CD4-positive, alpha-beta T cell (primary cell): ENCODE measurements at regions not wholly inside any gene's neighbourhood (a gene's known extent, or its start where the extent isn't known, plus 50 kb on each side); places are given as distances from the start of the nearest gene placed in this dataset.

Experiments used
- ATAC-seq: fragments of 200-7000 bp; cut with Tn5 transposase; one replicate; pipeline ENCODE4 v1.10.0; 2022; ENCODE audit warnings: mild to moderate bottlenecking; ENCODE audit not compliant: poor library complexity
- CTCF ChIA-PET: fragments of 350-600 bp; sonication (Branson Sonifier 250); formaldehyde crosslinking; loops from one replicate; lab custom pipeline; 2021; ENCODE audit warnings: antibody characterized with exemption, inconsistent platforms; lab: Charles Lee
- POLR2A ChIA-PET: fragments of 350-600 bp; sonication (Branson Sonifier 250); formaldehyde crosslinking; loops from one replicate; lab custom pipeline; 2021; ENCODE audit warnings: antibody characterized with exemption, inconsistent platforms; lab: Charles Lee
- DNase-seq, 14 experiments: peaks; one replicate each; pipeline ENCODE4 v3.0.0-alpha.2; 2013 to 2020; ENCODE audit warnings: mixed read lengths in 2 of 14
- H3K27ac ChIP-seq, 2 donors: one replicate each; pipeline versions ENCODE4 v1.5.1 to v1.7.0; 2013; ENCODE audit warnings: low read length in 2 of 2, low read depth in 1 of 2, mild to moderate bottlenecking in 1 of 2
- H3K27me3 ChIP-seq, 2 experiments: 1 replicate in 1 of 2; 2 replicates in 1 of 2; pipeline versions ENCODE4 v1.6.1 to v1.7.0; 2013; ENCODE audit warnings: low read length in 2 of 2, control low read depth in 1 of 2, mild to moderate bottlenecking in 1 of 2, moderate library complexity in 1 of 2; ENCODE audit not compliant: insufficient read depth in 2 of 2, control insufficient read depth in 1 of 2
- H3K36me3 ChIP-seq: one replicate; pipeline ENCODE4 v1.6.1; 2013; ENCODE audit warnings: low read length, control low read depth; ENCODE audit not compliant: insufficient read depth
- H3K4me1 ChIP-seq: one replicate; pipeline ENCODE4 v1.6.1; 2013; ENCODE audit warnings: low read length, control low read depth; ENCODE audit not compliant: insufficient read depth
- H3K4me3 ChIP-seq: one replicate; pipeline ENCODE4 v1.5.1; 2013; ENCODE audit warnings: mild to moderate bottlenecking, low read length, moderate library complexity
- H3K9me3 ChIP-seq, 2 experiments: 1 replicate in 1 of 2; 2 replicates in 1 of 2; pipeline versions ENCODE4 v1.6.1 to v1.7.0; 2013; ENCODE audit warnings: low read length in 2 of 2, mild to moderate bottlenecking in 2 of 2, control low read depth in 1 of 2, moderate library complexity in 1 of 2; ENCODE audit not compliant: control insufficient read depth in 1 of 2, insufficient read depth in 1 of 2
- H3K27ac Mint-ChIP-seq: one replicate; pipeline ENCODE4 v1.8.0; 2020; ENCODE audit warnings: mixed read lengths
- H3K27me3 Mint-ChIP-seq: one replicate; pipeline ENCODE4 v1.8.0; 2021; ENCODE audit warnings: mixed read lengths
- H3K36me3 Mint-ChIP-seq: one replicate; pipeline ENCODE4 v1.8.0; 2021; ENCODE audit warnings: low read depth, mixed read lengths
- H3K4me1 Mint-ChIP-seq: one replicate; pipeline ENCODE4 v1.8.0; 2021; ENCODE audit warnings: low read depth, mixed read lengths
- H3K4me3 Mint-ChIP-seq: one replicate; pipeline ENCODE4 v1.8.0; 2020; ENCODE audit warnings: mild to moderate bottlenecking, mixed read lengths
- H3K9me3 Mint-ChIP-seq: one replicate; pipeline ENCODE4 v1.8.0; 2020; ENCODE audit warnings: mixed read lengths
- intact Hi-C, 2 experiments: fragments of 100-400 bp; cut with DNase I in 1 of 2; cut with micrococcal nuclease in 1 of 2; formaldehyde crosslinking; loops; one replicate each; pipeline versions ENCODE4 v1.15.1 to v1.9.0; 2023 to 2025; cut with DNase I, micrococcal nuclease
- TF ChIP-seq, protein P1 (sequence below): fragments of 200-600 bp; IDR thresholded peaks from one replicate; pipeline ENCODE4 v1.8.0; 2022; ENCODE audit warnings: antibody characterized with exemption, mild to moderate bottlenecking

DNA sequence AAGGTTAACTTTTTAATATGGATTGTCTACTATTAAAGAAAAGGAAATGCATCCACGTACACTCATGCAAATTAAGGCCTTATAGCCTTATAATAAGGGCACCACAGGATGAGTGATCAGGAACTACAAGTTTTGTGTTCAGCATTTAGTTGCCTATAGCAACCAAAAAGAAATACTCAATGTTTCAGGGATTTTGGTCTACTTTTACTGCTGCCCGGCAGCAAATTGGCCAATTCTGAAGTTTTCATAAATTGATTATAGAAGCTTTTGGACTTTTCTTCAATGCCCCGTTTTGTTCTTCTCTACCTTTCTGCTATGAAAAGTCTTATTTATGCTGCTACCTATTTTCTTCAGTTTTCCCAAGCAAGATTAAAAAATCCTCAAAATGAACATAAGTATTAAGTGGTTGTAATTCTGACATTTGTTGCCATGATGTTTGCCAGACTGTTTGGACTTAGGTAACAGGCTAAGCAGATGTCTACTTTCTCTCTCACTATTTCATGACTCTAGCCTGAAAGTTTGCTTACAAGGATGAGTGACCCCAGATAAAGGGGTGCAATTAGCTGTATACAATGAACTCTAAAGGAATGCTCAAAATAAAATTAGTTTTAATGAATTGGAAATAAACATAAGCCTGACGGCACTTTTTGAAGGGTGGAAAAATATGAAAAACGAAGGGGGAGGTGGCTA, 391.5 kb upstream of the DAB2 start:
- Mint-ChIP-seq H3K4me3 (no peak overlapping the region), H3K27me3 (peaks cover 27% of the 10 kb centered on the region), H3K36me3 (no peaks in the 10 kb centered on the region), H3K27ac (no peak overlapping the region), H3K9me3 (no peaks in the 10 kb centered on the region), H3K4me1 (no peaks in the 10 kb centered on the region)
- no peaks in the 10 kb centered on the region for H3K4me1 ChIP-seq
- ChIA-PET POLR2A (no interaction called here), CTCF (no interaction called here)
- no peak overlapping the region for H3K27ac ChIP-seq
- H3K4me3 ChIP-seq, result no peak overlapping the region
- DNase-seq (no peak), ATAC-seq (no peak)
- intact Hi-C loops, result no loop called here
- TF ChIP-seq, protein P1, sequence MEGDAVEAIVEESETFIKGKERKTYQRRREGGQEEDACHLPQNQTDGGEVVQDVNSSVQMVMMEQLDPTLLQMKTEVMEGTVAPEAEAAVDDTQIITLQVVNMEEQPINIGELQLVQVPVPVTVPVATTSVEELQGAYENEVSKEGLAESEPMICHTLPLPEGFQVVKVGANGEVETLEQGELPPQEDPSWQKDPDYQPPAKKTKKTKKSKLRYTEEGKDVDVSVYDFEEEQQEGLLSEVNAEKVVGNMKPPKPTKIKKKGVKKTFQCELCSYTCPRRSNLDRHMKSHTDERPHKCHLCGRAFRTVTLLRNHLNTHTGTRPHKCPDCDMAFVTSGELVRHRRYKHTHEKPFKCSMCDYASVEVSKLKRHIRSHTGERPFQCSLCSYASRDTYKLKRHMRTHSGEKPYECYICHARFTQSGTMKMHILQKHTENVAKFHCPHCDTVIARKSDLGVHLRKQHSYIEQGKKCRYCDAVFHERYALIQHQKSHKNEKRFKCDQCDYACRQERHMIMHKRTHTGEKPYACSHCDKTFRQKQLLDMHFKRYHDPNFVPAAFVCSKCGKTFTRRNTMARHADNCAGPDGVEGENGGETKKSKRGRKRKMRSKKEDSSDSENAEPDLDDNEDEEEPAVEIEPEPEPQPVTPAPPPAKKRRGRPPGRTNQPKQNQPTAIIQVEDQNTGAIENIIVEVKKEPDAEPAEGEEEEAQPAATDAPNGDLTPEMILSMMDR, result no peak
- H3K9me3 ChIP-seq, result no peaks in the 10 kb centered on the region
- no peaks in the 10 kb centered on the region for H3K36me3 ChIP-seq
- H3K27me3 ChIP-seq, result no peaks in the 10 kb centered on the region

DNA sequence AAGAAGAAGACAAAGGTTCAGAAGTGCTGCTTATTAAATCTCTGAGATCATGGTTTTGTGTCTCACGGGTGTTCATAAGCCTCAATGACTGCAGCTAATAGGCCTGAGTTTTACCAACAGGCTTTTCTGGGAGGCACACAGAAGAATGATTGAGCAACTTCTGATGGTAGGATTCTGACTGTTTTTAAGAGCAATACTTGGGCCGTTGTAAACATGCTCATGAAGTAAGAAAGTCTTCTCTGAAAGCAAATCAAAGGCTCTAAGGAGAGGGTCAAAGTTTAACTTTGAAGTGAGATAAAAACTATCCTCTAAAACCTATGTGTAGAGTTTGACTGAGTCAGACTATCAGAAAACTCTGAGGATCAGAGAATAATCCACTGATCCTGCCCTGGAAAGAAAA, 390.9 kb upstream of the DAB2 start:
- intact Hi-C loops, result no loop called here
- H3K9me3 Mint-ChIP-seq, result no peaks in the 10 kb centered on the region
- no peak overlapping the region for H3K4me3 ChIP-seq
- no peaks in the 10 kb centered on the region for H3K9me3 ChIP-seq
- ATAC-seq (no peak), DNase-seq (no peak)
- no peaks in the 10 kb centered on the region for H3K4me1 Mint-ChIP-seq
- ChIA-PET CTCF (no interaction called here), POLR2A (no interaction called here)
- no peak overlapping the region for H3K27ac Mint-ChIP-seq
- TF ChIP-seq, protein P1, result no peak
- no peak overlapping the region for H3K4me3 Mint-ChIP-seq
- H3K27ac ChIP-seq, result no peak overlapping the region
- H3K36me3 ChIP-seq, result no peaks in the 10 kb centered on the region
- H3K27me3 Mint-ChIP-seq, result peaks cover 27% of the 10 kb centered on the region
- no peaks in the 10 kb centered on the region for H3K27me3 ChIP-seq
- no peaks in the 10 kb centered on the region for H3K36me3 Mint-ChIP-seq
- no peaks in the 10 kb centered on the region for H3K4me1 ChIP-seq

DNA sequence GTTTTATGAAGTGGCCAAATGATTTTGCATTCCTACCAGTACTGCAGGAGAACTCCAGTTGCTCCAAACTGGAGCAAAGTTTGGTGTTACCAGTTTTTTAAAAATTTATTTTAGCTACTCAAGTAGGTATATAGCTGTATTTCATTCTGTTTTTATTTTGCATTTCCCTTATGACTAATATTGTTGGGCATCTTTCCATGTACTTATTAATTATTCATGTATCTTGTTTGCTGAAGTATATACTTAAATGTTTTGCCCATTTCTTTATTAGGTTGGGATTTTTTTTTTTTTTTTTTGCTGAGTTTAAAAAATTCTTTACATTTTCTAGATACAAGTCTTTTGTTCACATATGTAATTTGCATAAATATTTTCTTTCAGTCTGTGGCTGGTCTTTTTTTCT, 386.6 kb upstream of the DAB2 start:
- Mint-ChIP-seq H3K9me3 (no peaks in the 10 kb centered on the region), H3K27me3 (peaks cover 27% of the 10 kb centered on the region), H3K4me3 (no peak overlapping the region), H3K4me1 (no peaks in the 10 kb centered on the region), H3K27ac (no peak overlapping the region), H3K36me3 (no peaks in the 10 kb centered on the region)
- H3K27me3 ChIP-seq, result no peaks in the 10 kb centered on the region
- H3K9me3 ChIP-seq, result no peaks in the 10 kb centered on the region
- POLR2A ChIA-PET, result no interaction called here
- no peaks in the 10 kb centered on the region for H3K4me1 ChIP-seq
- no peaks in the 10 kb centered on the region for H3K36me3 ChIP-seq
- CTCF ChIA-PET, result no interaction called here
- no peak overlapping the region for H3K27ac ChIP-seq
- intact Hi-C loops, result no loop called here
- TF ChIP-seq, protein P1, result no peak
- no peak overlapping the region for H3K4me3 ChIP-seq
- DNase-seq (no peak), ATAC-seq (no peak)
